IMR-90 (cell line): ENCODE measurements at regions not wholly inside any gene's neighbourhood (a gene's known extent, or its start where the extent isn't known, plus 50 kb on each side); places are given as distances from the start of the nearest gene placed in this dataset.

Experiments
- MAFK ChIP-seq: IDR thresholded peaks from 2 replicates; pipeline ENCODE4 v1.6.1; 2012; ENCODE audit warnings: low read depth, low read length, improper control_type of control experiment
- POLR2A ChIP-seq: IDR thresholded peaks from 2 replicates; pipeline ENCODE4 v1.6.1; 2012; ENCODE audit warnings: mild to moderate bottlenecking, low read depth, low read length

- no peak for TF ChIP-seq POLR2A
- no peak for TF ChIP-seq MAFK
Observed at GRCh38 chr4:57985161-57985560, 875.0 kb upstream of the IGFBP7 start.
